Caco-2 (cell line): ENCODE measurements at regions not wholly inside any gene's neighbourhood (a gene's known extent, or its start where the extent isn't known, plus 50 kb on each side); places are given as distances from the start of the nearest gene placed in this dataset.

Experiments used
- BruUV-seq: library from RNA; stranded (reverse); fragments of 400-500 nt; replicated peaks from 2 replicates; lab custom pipeline; 2021; lab: Mats Ljungman, UMichigan
- CTCF ChIA-PET: fragments of 300-600 bp; sonication (Branson Sonifier 250); formaldehyde crosslinking; loops from one replicate; lab custom pipeline; 2022; ENCODE audit warnings: antibody characterized with exemption; lab: Charles Lee
- POLR2A ChIA-PET: fragments of 300-600 bp; sonication (Branson Sonifier 250); formaldehyde crosslinking; loops from one replicate; lab custom pipeline; 2022; ENCODE audit warnings: antibody characterized with exemption; lab: Charles Lee
- DNase-seq, 2 experiments: peaks; one replicate each; pipeline versions ENCODE4 v3.0.0 to v3.0.0-alpha.2; 2020 to 2022
- H3K27me3 ChIP-seq: replicated peaks from 2 replicates; pipeline ENCODE4 v1.6.0; 2011; ENCODE audit warnings: low read length; ENCODE audit not compliant: control insufficient read depth, insufficient read depth
- H3K36me3 ChIP-seq: 2 replicates; pipeline ENCODE4 v1.5.1; 2011; ENCODE audit warnings: low read length; ENCODE audit not compliant: control insufficient read depth, insufficient read depth
- H3K4me1 ChIP-seq: fragments of 250-450 bp; sonication (Bioruptor Pico); 2 replicates; pipeline ENCODE4 v1.5.1; 2020; ENCODE audit warnings: mild to moderate bottlenecking
- H3K4me3 ChIP-seq: 2 replicates; pipeline ENCODE4 v1.5.1; 2011; ENCODE audit warnings: low read depth, mild to moderate bottlenecking, control low read depth, low read length
- H3K9me3 ChIP-seq: fragments of 250-450 bp; sonication (Bioruptor Pico); 2 replicates; pipeline ENCODE4 v1.5.1; 2020; ENCODE audit warnings: mild to moderate bottlenecking, moderate library complexity
- H3K27ac Mint-ChIP-seq: one replicate; pipeline ENCODE4 v1.8.0; 2022; ENCODE audit warnings: mixed read lengths; ENCODE audit not compliant: unreplicated experiment
- H3K27me3 Mint-ChIP-seq: one replicate; pipeline ENCODE4 v1.8.0; 2022; ENCODE audit warnings: mixed read lengths; ENCODE audit not compliant: insufficient read depth, unreplicated experiment
- H3K36me3 Mint-ChIP-seq: one replicate; pipeline ENCODE4 v1.8.0; 2022; ENCODE audit warnings: mild to moderate bottlenecking, mixed read lengths; ENCODE audit not compliant: insufficient read depth, unreplicated experiment
- H3K4me1 Mint-ChIP-seq: one replicate; pipeline ENCODE4 v1.8.0; 2022; ENCODE audit warnings: low read depth, mixed read lengths; ENCODE audit not compliant: unreplicated experiment
- H3K4me3 Mint-ChIP-seq: one replicate; pipeline ENCODE4 v1.8.0; 2022; ENCODE audit warnings: mild to moderate bottlenecking, moderate library complexity, mixed read lengths; ENCODE audit not compliant: unreplicated experiment
- H3K9me3 Mint-ChIP-seq: one replicate; pipeline ENCODE4 v1.8.0; 2022; ENCODE audit warnings: mixed read lengths; ENCODE audit not compliant: unreplicated experiment
- intact Hi-C: fragments of 100-400 bp; cut with micrococcal nuclease; formaldehyde crosslinking; loops from one replicate; pipeline ENCODE4 v1.10.0; 2022; ENCODE audit not compliant: unreplicated experiment
- TF ChIP-seq, protein P1 (sequence below), 2 experiments: fragments of 200-600 bp in 1 of 2; IDR thresholded peaks; 1 replicate in 1 of 2; 2 replicates in 1 of 2; pipeline versions ENCODE4 v1.5.1 to v1.8.0; 2011 to 2022; ENCODE audit warnings: antibody characterized with exemption in 1 of 2, control low read depth in 1 of 2, inconsistent platforms in 1 of 2, low read depth in 1 of 2, low read length in 1 of 2, mild to moderate bottlenecking in 1 of 2, moderate library complexity in 1 of 2; ENCODE audit not compliant: insufficient read depth in 1 of 2, severe bottlenecking in 1 of 2, unreplicated experiment in 1 of 2

DNA sequence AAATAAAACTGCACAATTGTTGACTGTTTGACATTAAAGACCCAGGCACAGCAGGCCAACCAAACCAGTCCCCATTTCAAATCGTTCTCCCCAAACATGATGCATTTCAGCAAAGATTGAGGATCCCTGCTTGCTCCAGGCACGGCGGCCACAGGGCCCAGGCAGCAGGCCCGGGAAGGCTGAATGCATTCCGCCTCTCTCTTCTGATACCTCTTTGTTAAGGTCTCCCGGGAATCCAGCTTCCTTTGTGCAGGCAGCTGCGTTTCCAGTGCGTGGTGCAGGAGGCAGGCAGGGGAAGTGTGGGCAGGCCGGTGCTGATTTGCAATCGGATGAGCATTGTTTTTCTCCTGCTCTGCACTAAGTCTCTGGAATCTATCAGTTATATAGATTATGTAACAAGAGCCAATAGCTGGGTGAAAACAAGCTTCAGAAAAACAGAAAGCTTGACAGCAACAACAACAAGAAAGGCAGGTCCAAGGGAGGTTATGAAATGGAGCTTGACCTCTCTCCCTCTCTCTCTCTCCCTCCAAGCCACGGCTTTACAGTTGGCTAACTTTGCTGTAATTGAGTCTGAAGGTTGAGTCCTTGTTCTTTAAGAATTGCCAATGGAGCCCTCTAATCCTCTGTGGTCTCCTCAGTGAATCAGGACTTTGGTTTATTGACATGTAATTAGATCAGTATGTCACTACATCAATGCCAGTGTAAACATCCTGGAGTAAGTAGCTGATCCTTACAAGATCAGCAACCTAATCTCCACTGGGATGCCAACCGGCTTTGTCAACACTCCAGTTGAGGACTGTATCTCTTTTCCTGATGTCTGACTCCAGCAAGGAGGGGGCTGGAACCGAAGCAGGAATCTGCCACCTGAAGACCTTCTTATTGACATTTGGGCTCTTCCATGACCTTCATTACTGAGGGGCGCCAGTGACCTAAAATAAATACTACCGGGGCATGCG lies 338.0 kb downstream of the TEX29 start:
- H3K27ac Mint-ChIP-seq = no peak overlapping the region
- H3K9me3 Mint-ChIP-seq = no peaks in the 10 kb centered on the region
- H3K27me3 Mint-ChIP-seq = peaks cover 14% of the 10 kb centered on the region

DNA sequence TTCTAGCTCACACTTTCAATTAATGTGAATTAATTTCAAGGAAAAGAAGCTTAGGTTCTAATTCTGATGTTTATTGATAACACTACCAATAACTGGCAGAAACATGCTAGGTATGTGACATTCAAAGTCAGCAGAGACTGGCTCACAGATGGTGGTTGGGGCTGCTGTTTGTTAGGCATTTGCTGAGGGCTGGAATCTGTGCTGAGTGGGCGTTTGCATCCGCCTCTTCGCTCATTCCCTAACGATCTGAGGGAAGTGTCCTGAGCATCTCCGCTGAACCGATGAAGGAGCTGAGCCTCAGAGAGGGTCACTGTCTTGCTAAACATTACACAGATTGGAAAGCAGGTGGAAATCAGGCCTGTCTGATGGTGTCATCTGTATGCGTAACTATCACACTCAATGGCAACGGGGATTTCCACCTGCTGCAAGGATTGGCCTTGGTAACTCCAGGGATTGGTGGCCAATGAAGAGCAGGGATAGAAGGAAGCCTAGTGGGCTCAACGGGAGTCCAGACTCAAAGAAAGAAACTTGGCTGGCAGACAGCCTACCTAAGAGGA lies 338.9 kb downstream of the TEX29 start:
- Histone ChIP-seq H3K4me3 (no peak overlapping the region), H3K36me3 (no peaks in the 10 kb centered on the region), H3K27me3 (no peaks in the 10 kb centered on the region; the same call in 1 of the 2 replicates), H3K9me3 (no peaks in the 10 kb centered on the region), H3K4me1 (no peaks in the 10 kb centered on the region)
- no peak for DNase-seq
- Mint-ChIP-seq H3K9me3 (no peaks in the 10 kb centered on the region), H3K27me3 (peaks cover 15% of the 10 kb centered on the region), H3K27ac (no peak overlapping the region), H3K4me3 (no peak overlapping the region), H3K4me1 (peaks cover 6% of the 10 kb centered on the region), H3K36me3 (peaks cover 5% of the 10 kb centered on the region)
- TF ChIP-seq, protein P1, sequence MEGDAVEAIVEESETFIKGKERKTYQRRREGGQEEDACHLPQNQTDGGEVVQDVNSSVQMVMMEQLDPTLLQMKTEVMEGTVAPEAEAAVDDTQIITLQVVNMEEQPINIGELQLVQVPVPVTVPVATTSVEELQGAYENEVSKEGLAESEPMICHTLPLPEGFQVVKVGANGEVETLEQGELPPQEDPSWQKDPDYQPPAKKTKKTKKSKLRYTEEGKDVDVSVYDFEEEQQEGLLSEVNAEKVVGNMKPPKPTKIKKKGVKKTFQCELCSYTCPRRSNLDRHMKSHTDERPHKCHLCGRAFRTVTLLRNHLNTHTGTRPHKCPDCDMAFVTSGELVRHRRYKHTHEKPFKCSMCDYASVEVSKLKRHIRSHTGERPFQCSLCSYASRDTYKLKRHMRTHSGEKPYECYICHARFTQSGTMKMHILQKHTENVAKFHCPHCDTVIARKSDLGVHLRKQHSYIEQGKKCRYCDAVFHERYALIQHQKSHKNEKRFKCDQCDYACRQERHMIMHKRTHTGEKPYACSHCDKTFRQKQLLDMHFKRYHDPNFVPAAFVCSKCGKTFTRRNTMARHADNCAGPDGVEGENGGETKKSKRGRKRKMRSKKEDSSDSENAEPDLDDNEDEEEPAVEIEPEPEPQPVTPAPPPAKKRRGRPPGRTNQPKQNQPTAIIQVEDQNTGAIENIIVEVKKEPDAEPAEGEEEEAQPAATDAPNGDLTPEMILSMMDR (IDR thresholded peaks at IDR 0.05; ENCODE audit: insufficient read depth in 1 of 2, low read depth in 1 of 2, low read length in 1 of 2, severe bottlenecking in 1 of 2, unreplicated experiment in 1 of 2) = no peak
- BruUV-seq = no TSS peak
- intact Hi-C loops = no loop called here
- ChIA-PET CTCF (no interaction called here), POLR2A (no interaction called here)

More for the DNA sequence above, 338.0 kb downstream of the TEX29 start:
- Histone ChIP-seq H3K4me3 (no peak overlapping the region), H3K4me1 (no peaks in the 10 kb centered on the region; the same call in 1 of the 2 replicates), H3K36me3 (no peaks in the 10 kb centered on the region), H3K9me3 (no peaks in the 10 kb centered on the region), H3K27me3 (no peaks in the 10 kb centered on the region; the same call in 1 of the 2 replicates)
- CTCF ChIA-PET = no interaction called here
- DNase-seq = no peak
- Mint-ChIP-seq H3K4me1 (peaks cover 6% of the 10 kb centered on the region), H3K36me3 (peaks cover 5% of the 10 kb centered on the region), H3K4me3 (no peak overlapping the region)
- intact Hi-C loops = no loop called here
- no TSS peak for BruUV-seq
- POLR2A ChIA-PET = no interaction called here
- TF ChIP-seq, protein P1 (IDR thresholded peaks at IDR 0.05; ENCODE audit: insufficient read depth in 1 of 2, low read depth in 1 of 2, low read length in 1 of 2, severe bottlenecking in 1 of 2, unreplicated experiment in 1 of 2) = no peak

DNA sequence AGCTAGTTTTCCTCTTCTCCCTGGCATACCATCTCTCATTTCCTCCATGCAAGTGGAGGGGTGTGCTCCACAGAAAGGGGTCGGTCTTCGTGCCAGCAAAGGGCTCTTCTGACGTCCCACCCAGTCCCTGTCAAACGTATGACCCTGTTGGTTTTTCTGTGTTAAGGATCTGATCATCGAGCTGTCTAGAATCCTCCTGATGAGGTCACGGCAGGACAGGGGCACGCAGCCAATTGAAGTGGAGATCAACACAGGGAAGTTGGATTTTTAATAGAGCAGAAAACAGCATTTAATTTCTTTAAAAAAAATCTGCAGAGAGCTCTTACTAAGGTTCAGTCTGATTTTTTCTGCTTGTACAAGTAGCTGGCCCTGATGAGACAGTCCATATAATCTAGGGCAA lies 339.4 kb downstream of the TEX29 start:
- CTCF ChIA-PET = no interaction called here
- H3K9me3 ChIP-seq = no peaks in the 10 kb centered on the region
- POLR2A ChIA-PET = no interaction called here
- Mint-ChIP-seq H3K27ac (no peak overlapping the region), H3K36me3 (peaks cover 5% of the 10 kb centered on the region), H3K4me3 (no peak overlapping the region), H3K27me3 (peaks cover 11% of the 10 kb centered on the region), H3K4me1 (peaks cover 6% of the 10 kb centered on the region), H3K9me3 (no peaks in the 10 kb centered on the region)
- no peaks in the 10 kb centered on the region; the same call in 1 of the 2 replicates for H3K27me3 ChIP-seq
- no peak overlapping the region for H3K4me3 ChIP-seq
- intact Hi-C loops = no loop called here
- no TSS peak for BruUV-seq
- TF ChIP-seq, protein P1 (IDR thresholded peaks at IDR 0.05; ENCODE audit: insufficient read depth in 1 of 2, low read depth in 1 of 2, low read length in 1 of 2, severe bottlenecking in 1 of 2, unreplicated experiment in 1 of 2) = no peak
- H3K36me3 ChIP-seq = no peaks in the 10 kb centered on the region
- DNase-seq = no peak
- H3K4me1 ChIP-seq = no peaks in the 10 kb centered on the region
